Ammon's horn (tissue), 1 donor: ENCODE measurements at regions not wholly inside any gene's neighbourhood (a gene's known extent, or its start where the extent isn't known, plus 50 kb on each side); places are given as distances from the start of the nearest gene placed in this dataset.

Experiments
- DNase-seq: peaks from one replicate; pipeline ENCODE4 v3.0.0-alpha.2; 2016; ENCODE audit warnings: low spot score

DNA sequence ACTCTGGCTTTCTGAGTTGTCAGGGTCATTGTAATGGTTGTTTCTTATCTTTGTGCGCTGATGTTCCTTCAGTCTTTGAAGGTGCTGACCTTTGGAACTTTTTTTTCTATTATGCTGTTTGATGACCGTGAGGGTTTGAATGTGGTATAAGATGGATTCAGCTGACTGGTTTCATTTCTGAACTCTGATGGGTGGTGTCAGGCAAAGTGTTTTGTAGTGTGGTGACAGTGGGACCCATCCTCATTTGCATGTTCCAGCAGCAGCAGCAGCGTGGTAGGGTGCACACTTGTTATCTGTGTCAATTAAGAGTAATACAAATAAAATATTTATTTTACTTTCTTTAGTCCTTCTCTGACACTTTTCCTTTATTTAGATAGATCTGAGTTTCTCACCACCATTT is 227.7 kb upstream of the PRR16 start:
- DNase-seq: no peak

GRCh38 chr5:120239086-120239485 is 225.0 kb upstream of the PRR16 start:
- DNase-seq: no peak

GRCh38 chr5:120240706-120241105 is 223.4 kb upstream of the PRR16 start:
- DNase-seq: no peak

- no peak for DNase-seq
These were observed 222.7 kb upstream of the PRR16 start for GRCh38 chr5:120241400-120241799.

GRCh38 chr5:120251898-120252297 is 212.2 kb upstream of the PRR16 start:
- DNase-seq: no peak

DNA sequence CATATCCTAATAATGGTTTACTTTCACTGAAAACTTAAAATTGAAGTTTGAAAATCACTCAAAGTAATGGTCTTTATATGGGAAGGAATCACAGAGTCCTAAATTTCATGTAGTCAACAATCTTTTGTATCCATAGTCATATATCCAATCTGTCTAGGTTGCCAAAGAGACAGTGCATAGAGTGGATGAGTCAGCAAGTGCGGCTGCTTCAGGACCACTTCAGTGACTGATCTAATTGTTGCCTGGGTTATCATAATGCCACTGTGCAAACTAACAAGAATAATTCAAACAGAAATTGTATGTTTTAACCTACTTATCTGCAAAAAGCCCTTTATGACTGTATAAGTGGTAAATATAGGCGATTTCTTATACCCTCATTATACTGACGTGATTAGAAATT is 211.3 kb upstream of the PRR16 start:
- no peak for DNase-seq

- DNase-seq: no peak
These were observed 209.7 kb upstream of the PRR16 start for GRCh38 chr5:120254385-120254784.

- DNase-seq: no peak
These were observed 208.9 kb upstream of the PRR16 start for GRCh38 chr5:120255214-120255613.

DNA sequence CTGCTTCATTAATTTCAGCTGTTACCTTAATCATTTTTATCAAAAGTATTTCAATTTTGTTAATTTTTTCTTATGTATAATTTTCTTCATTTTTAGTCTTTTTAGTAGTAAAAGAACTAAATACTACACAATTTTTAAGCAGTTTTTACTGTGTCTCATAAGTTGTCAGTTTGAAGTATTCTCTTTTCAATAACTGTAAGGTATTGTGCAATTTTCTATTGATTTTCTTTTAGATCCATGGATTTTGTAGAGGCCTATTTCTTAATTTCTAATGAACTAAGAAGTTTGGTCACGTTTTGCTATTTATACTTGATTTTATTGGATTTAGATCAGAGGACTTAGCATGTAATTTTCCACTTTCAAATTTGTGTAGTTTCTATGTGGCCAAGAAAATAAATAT is 207.7 kb upstream of the PRR16 start:
- no peak for DNase-seq

GRCh38 chr5:120257358-120257971 is 206.6 kb upstream of the PRR16 start:
- no peak for DNase-seq

DNA sequence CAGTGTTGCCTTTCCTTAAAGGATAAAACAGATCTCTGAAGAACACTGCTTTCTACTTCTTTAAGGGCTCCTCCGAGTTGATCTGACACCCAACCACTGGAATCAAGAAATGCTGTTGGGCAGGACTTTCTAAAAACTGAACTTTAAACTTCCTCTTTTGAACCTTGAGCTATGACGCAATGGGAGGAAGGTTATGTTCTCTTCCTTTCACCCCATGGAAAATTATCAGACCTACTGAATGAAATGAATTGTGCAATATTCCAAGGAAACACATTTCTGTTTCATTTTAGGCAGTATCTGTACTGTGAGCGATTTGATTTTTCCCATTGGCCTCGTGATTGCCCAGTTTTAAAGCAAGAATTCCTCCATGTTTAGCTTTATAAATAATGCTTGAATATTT is 206.0 kb upstream of the PRR16 start:
- DNase-seq: peak; percentile 44

DNA sequence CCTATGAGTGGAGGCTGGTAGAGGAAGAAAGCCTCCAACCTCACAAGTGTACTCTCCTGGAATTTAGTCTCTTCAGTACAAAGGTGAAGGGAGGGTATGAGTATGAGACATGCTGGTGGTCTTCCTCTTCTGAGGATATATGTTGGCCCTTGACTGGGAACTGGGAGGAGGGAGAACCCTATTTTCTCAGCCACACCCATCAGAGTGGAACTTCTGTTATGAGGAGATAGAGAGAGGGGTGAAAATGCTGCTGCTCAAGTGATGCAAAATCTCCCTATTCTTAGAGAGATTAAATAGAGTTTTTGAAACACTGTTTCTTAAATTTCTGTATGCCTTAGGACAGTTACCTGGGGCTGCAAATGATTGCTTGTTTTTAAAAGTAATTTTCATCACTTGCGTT is 203.4 kb upstream of the PRR16 start:
- no peak for DNase-seq

DNA sequence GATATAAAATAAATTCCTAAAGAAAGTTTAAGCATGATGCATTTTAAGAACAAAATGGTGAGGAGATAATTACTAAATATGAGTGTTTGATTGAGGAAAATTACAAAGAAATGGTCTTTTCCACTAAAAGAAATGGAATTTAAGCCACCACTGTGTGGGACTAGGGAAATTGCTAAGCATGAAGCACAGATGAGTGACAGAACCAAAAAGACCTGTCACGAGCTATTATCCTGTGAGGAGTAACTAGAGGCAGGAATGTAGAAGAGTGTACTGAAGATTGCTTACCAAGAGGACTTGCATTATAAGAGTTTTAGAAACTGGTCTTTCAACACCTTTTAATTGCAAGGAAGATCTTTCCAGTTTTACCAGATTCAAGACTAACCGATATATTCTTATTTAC is 193.6 kb upstream of the PRR16 start:
- no peak for DNase-seq

- DNase-seq: no peak
These were observed 170.3 kb upstream of the PRR16 start for GRCh38 chr5:120293796-120294195.

DNA sequence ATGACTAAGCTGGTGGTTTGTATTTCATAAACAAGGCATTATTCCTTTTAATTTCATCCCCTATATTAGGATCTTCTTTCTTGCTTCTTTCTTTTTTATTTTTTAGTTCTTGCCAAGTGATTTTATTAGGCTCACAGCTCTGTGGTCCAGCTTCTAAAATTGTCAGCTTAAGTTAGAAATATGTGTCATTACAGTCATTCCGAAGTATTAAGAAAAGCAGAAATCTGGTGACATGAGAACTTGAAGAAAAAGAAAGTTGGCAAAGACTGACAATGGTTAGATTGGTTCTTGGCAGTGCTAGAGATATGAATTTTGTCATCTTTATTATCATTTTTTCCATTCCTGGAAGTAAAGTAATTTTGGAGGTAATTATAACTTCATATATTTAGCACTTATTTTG is 166.5 kb upstream of the PRR16 start:
- DNase-seq: no peak

- no peak for DNase-seq
These were observed 165.1 kb upstream of the PRR16 start for GRCh38 chr5:120298981-120299380.

DNA sequence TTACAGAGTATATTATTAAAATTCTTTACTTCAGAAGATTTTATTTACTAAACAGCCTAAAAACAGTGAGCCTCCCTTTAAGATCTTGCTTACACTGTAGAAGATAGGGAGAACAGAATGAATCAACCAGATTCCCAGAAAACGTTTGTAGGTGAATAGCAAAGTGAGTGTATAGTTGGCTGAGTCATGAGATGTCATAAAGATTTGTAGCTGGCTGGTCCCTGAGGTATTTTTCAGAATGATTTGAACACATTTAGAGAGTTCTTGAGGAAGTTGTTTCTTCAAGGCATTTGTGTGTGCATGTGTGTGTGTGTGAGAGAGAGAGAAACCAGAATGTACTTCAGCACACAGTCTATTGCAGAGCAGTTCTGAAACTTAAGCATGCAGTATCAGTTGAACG is 159.4 kb upstream of the PRR16 start:
- no peak for DNase-seq

- no peak for DNase-seq
These were observed 157.8 kb upstream of the PRR16 start for GRCh38 chr5:120306303-120306702.

- DNase-seq: no peak
These were observed 149.9 kb upstream of the PRR16 start for GRCh38 chr5:120314191-120314590.

DNA sequence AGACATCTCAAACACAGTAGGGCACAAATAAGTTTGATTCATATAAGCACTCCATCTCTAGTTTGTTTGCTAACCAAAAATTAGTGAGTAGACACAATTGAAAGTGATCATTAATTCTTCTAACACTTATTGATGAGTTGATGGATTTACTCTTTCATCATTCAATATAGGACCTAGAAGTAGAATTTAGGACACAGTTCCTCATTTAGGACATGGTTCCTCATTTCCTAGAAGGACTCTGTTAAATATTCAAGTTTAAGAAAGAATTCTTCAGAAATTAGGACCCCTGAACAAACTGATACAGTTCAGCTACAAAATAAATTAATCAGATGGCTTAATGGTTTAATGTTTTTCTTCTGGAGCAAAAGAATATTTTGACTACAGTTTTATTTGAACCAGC is 143.5 kb upstream of the PRR16 start:
- DNase-seq: no peak

DNA sequence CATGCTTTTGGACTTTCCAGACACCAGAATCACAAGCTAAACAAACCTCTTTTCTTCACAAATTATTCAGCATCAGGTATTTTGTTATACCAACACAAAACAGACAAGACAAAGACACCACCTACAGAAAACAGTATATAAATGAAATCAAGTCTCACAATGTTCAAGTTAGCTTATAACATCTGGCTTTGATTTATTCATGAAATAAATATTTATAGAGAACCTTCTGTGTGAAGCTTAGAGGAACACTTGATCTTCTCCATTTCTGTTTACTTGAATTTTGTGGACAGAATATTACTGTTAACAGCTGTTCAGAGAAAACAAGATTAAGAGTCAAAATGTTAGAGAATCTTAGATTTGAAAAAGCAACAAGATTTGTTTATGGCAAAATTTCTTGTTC is 137.4 kb upstream of the PRR16 start:
- DNase-seq: no peak

DNA sequence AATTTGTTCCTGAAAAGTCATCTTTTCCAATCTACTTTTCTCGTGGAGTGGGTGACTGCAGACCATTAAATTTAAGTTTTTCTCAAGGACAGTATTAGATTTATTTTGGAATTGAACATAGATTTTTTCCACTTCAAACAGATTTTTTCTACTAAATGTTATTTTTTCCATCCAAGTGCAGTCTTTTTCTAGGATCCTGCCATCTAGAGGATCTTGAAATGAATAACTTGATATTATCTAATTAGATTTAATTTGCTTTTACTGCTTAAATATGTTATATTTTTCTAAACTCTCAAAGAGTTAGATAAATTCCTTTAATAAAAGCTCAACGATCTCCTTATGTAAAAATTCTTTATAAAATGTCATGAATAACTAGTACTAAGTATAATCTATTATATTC is 136.9 kb upstream of the PRR16 start:
- no peak for DNase-seq

DNA sequence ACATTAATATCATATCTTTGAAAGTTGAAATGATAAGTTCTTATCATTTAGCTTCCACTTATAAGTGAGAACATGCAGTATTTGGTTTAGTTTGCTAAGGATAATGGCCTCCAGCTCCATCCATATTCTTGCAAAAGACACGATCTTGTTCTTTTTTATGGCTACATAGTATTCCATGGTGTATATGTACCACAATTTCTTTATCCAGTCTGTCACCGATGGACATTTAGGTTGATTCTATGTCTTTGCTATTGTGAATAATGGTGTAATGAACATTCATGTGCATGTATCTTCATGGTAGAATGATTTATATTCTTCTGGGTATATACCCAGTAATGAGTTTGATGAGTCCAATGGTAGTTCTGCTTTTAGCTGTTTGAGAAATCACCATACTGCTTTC is 135.0 kb upstream of the PRR16 start:
- DNase-seq: no peak

DNA sequence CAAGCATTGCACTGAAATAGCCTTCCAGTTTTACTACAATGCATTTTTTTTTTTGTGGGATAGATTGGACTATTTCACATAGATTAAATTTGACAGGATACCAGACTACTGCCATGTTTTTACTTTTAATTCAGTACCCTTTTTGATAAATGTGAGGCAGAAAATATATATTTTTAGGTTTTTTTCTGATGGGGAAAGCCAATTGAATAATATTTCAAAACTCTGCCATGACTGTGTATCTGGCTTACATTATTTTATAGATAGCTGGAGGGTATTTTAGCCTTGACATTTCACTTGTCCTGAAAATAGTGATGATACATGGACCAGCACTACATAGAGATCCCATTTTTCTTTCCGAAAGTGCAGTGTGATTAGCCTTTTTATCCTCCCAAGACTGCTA is 133.5 kb upstream of the PRR16 start:
- no peak for DNase-seq

- no peak for DNase-seq
These were observed 119.9 kb upstream of the PRR16 start for GRCh38 chr5:120344181-120344580.
